GM12878 (cell line): ENCODE measurements at regions not wholly inside any gene's neighbourhood (a gene's known extent, or its start where the extent isn't known, plus 50 kb on each side); places are given as distances from the start of the nearest gene placed in this dataset.

ENCODE experiments used
- ATAC-seq: fragments of 200-7000 bp; cut with Tn5 transposase; 3 replicates; pipeline ENCODE4 v1.9.1; 2020; ENCODE audit warnings: mild to moderate bottlenecking, moderate library complexity
- BruUV-seq: library from RNA; stranded (reverse); fragments of 400-500 nt; replicated peaks from 2 replicates; lab custom pipeline; 2021; lab: Mats Ljungman, UMichigan
- CTCF ChIA-PET: fragments of 300-600 bp; sonication (Branson Sonifier 250); formaldehyde crosslinking; extraction: SDS; loops from one replicate; lab custom pipeline; 2021; ENCODE audit warnings: inconsistent platforms; lab: Yijun Ruan, JAX
- POLR2A ChIA-PET: fragments of 350-600 bp; formaldehyde crosslinking; extraction: SDS; loops from one replicate; lab custom pipeline; 2021; ENCODE audit warnings: inconsistent platforms; lab: Charles Lee
- RAD21 ChIA-PET: fragments of 300-600 bp; sonication (Branson Sonifier 250); formaldehyde crosslinking; loops from one replicate; lab custom pipeline; 2023; ENCODE audit warnings: antibody characterized with exemption; ENCODE audit not compliant: unreplicated experiment; lab: Charles Lee
- SMC1A ChIA-PET: fragments of 300-600 bp; sonication (Branson Sonifier 250); formaldehyde crosslinking; loops from one replicate; lab custom pipeline; 2023; ENCODE audit not compliant: unreplicated experiment, uncharacterized antibody; lab: Charles Lee
- DNase-seq: peaks from one replicate; pipeline ENCODE4 v3.0.0-alpha.2; 2011; ENCODE audit warnings: low read depth, low spot score
- FAIRE-seq: peaks from 3 replicates; lab custom pipeline; 2011; peaks lifted over from hg19 to GRCh38; lab: Jason Lieb, UNC
- H2AFZ ChIP-seq: 2 replicates; pipeline ENCODE4 v1.6.0; 2011; ENCODE audit warnings: low read depth, low read length, control low read depth; ENCODE audit not compliant: control insufficient read depth
- H3K27ac ChIP-seq: 2 replicates; pipeline ENCODE4 v1.5.1; 2011; ENCODE audit warnings: control low read depth; ENCODE audit not compliant: control insufficient read depth, insufficient read depth
- H3K27me3 ChIP-seq, 2 experiments: replicated peaks in 1 of 2; 2 replicates each; pipeline versions ENCODE4 v1.6.0 to v1.6.1; 2011; ENCODE audit warnings: low read length in 1 of 2; ENCODE audit not compliant: control insufficient read depth in 2 of 2, insufficient read depth in 2 of 2
- H3K36me3 ChIP-seq, 2 experiments: 2 replicates each; pipeline ENCODE4 v1.5.1; 2011; ENCODE audit warnings: low read length in 1 of 2; ENCODE audit not compliant: control insufficient read depth in 2 of 2, insufficient read depth in 2 of 2
- H3K4me1 ChIP-seq: 2 replicates; pipeline ENCODE4 v1.6.1; 2011; ENCODE audit warnings: mild to moderate bottlenecking, low read length, moderate library complexity, mixed read lengths; ENCODE audit not compliant: control insufficient read depth, insufficient read depth
- H3K4me2 ChIP-seq: 2 replicates; pipeline ENCODE4 v1.6.0; 2011; ENCODE audit warnings: control low read depth; ENCODE audit not compliant: control insufficient read depth, insufficient read depth
- H3K4me3 ChIP-seq: fragments of 200-600 bp; sonication (generic); 2 replicates; pipeline ENCODE4 v1.5.1; 2016
- H3K79me2 ChIP-seq: 2 replicates; pipeline ENCODE4 v1.6.0; 2011; ENCODE audit warnings: low read length; ENCODE audit not compliant: control insufficient read depth, insufficient read depth
- H3K9ac ChIP-seq: 2 replicates; pipeline ENCODE4 v1.8.0; 2011; ENCODE audit warnings: low read length, control low read depth, mixed read lengths; ENCODE audit not compliant: control insufficient read depth, insufficient read depth
- H3K9me3 ChIP-seq: replicated peaks from 3 replicates; pipeline ENCODE4 v1.5.1; 2011; ENCODE audit warnings: mild to moderate bottlenecking, low read length; ENCODE audit not compliant: control insufficient read depth, insufficient read depth
- H4K20me1 ChIP-seq: 2 replicates; pipeline ENCODE4 v1.6.0; 2011; ENCODE audit not compliant: control insufficient read depth, insufficient read depth
- BRCA1 ChIP-seq: IDR thresholded peaks from 2 replicates; pipeline ENCODE4 v1.6.1; 2011; ENCODE audit warnings: low read depth, low read length, improper control_type of control experiment
- CBX5 ChIP-seq: sonication (generic); IDR thresholded peaks from 2 replicates; pipeline ENCODE4 v1.6.1; 2016; ENCODE audit warnings: low read depth, moderate library complexity, mild to moderate bottlenecking, inconsistent platforms
- EP300 ChIP-seq, 2 experiments: fragments of 150-350 bp in 1 of 2; IDR thresholded peaks; 2 replicates each; pipeline ENCODE4 v1.6.1; 2011 to 2012; ENCODE audit warnings: low read depth in 2 of 2, low read length in 2 of 2, borderline replicate concordance in 1 of 2, improper control_type of control experiment in 1 of 2, inconsistent platforms in 1 of 2; ENCODE audit not compliant: control insufficient read depth in 1 of 2
- EZH2 ChIP-seq: IDR thresholded peaks from 2 replicates; pipeline ENCODE4 v1.6.1; 2012; ENCODE audit warnings: low read depth, mild to moderate bottlenecking, control low read depth, inconsistent platforms, low read length, borderline replicate concordance; ENCODE audit not compliant: control insufficient read depth
- FOXK2 ChIP-seq: fragments of 450-650 bp; IDR thresholded peaks from 2 replicates; pipeline ENCODE4 v1.6.1; 2017; ENCODE audit warnings: mild to moderate bottlenecking, moderate library complexity
- IKZF1 ChIP-seq: fragments of 450-650 bp; conservative IDR thresholded peaks from 2 replicates; pipeline ENCODE4 v1.6.1; 2017; ENCODE audit warnings: antibody characterized with exemption, mild to moderate bottlenecking
- MEF2B ChIP-seq: fragments of 450-650 bp; IDR thresholded peaks from 2 replicates; pipeline ENCODE4 v1.6.1; 2018; ENCODE audit warnings: mild to moderate bottlenecking, moderate library complexity; ENCODE audit not compliant: partially characterized antibody, poor library complexity, severe bottlenecking
- MTA3 ChIP-seq: IDR thresholded peaks from 2 replicates; pipeline ENCODE4 v1.6.1; 2012; ENCODE audit warnings: low read length, inconsistent platforms, borderline replicate concordance
- MXI1 ChIP-seq: fragments of 150-350 bp; IDR thresholded peaks from 2 replicates; pipeline ENCODE4 v1.6.1; 2011; ENCODE audit warnings: low read depth, mild to moderate bottlenecking, inconsistent platforms, low read length, improper control_type of control experiment
- MYB ChIP-seq: fragments of 150-350 bp; IDR thresholded peaks from 2 replicates; pipeline ENCODE4 v1.6.1; 2014; ENCODE audit warnings: mild to moderate bottlenecking, low read depth, low read length, borderline replicate concordance
- NBN ChIP-seq: fragments of 450-650 bp; IDR thresholded peaks from 2 replicates; pipeline ENCODE4 v1.6.1; 2016
- NFXL1 ChIP-seq: fragments of 450-650 bp; IDR thresholded peaks from 2 replicates; pipeline ENCODE4 v1.6.1; 2017; ENCODE audit warnings: antibody characterized with exemption, mild to moderate bottlenecking, borderline replicate concordance
- NFYB ChIP-seq: IDR thresholded peaks from 2 replicates; pipeline ENCODE4 v1.6.1; 2011; ENCODE audit warnings: low read depth, mild to moderate bottlenecking, low read length, improper control_type of control experiment, moderate library complexity; ENCODE audit not compliant: insufficient read depth
- NR2F1 ChIP-seq: fragments of 450-650 bp; conservative IDR thresholded peaks from 2 replicates; pipeline ENCODE4 v1.6.1; 2017; ENCODE audit warnings: mild to moderate bottlenecking
- PML ChIP-seq: IDR thresholded peaks from 2 replicates; pipeline ENCODE4 v1.6.1; 2012; ENCODE audit warnings: low read length, inconsistent platforms
- POLR2AphosphoS2 ChIP-seq: IDR thresholded peaks from 2 replicates; pipeline ENCODE4 v1.6.1; 2011; ENCODE audit warnings: low read depth, mild to moderate bottlenecking, low read length, improper control_type of control experiment, moderate library complexity
- SP1 ChIP-seq: IDR thresholded peaks from one replicate; pipeline ENCODE4 v1.6.1; 2011; ENCODE audit warnings: low read depth, low read length
- TCF12 ChIP-seq: IDR thresholded peaks from 2 replicates; pipeline ENCODE4 v1.6.1; 2011; ENCODE audit warnings: low read depth, mild to moderate bottlenecking, low read length
- USF2 ChIP-seq: IDR thresholded peaks from 2 replicates; pipeline ENCODE4 v1.6.1; 2011; ENCODE audit warnings: low read depth, low read length, improper control_type of control experiment, borderline replicate concordance
- YBX1 ChIP-seq: fragments of 450-650 bp; IDR thresholded peaks from 2 replicates; pipeline ENCODE4 v1.6.1; 2016; ENCODE audit warnings: antibody characterized with exemption
- ZSCAN29 ChIP-seq: fragments of 450-650 bp; IDR thresholded peaks from 2 replicates; pipeline ENCODE4 v1.6.1; 2017; ENCODE audit warnings: mild to moderate bottlenecking, moderate library complexity
- WGBS: methylation state at CpG from one replicate; pipeline ENCODE4 v1.1.6; 2016; ENCODE audit warnings: low lambda C conversion rate; ENCODE audit not compliant: insufficient replicate concordance, insufficient coverage; ENCODE audit errors: missing lambda C conversion rate; 5-methylcytosine and 5-hydroxymethylcytosine counted together
- in situ Hi-C: fragments of 300-500 bp; cut with MboI; formaldehyde crosslinking; loops from 9 replicates; pipeline ENCODE4 v1.14.3; 2018; ENCODE audit warnings: mixed read lengths
- intact Hi-C: fragments of 100-400 bp; cut with micrococcal nuclease; formaldehyde crosslinking; loops from one replicate; pipeline ENCODE4 v1.14.2; 2022; ENCODE audit not compliant: unreplicated experiment

GRCh38 chr18:24840640-24841039 lies 380.2 kb downstream of the HRH4 start:
- intact Hi-C loops, result no loop called here
- Histone ChIP-seq H2AFZ (no peak overlapping the region), H3K79me2 (no peaks in the 10 kb centered on the region), H4K20me1 (no peaks in the 10 kb centered on the region), H3K9me3 (no peaks in the 10 kb centered on the region), H3K27me3 (no peaks in the 10 kb centered on the region), H3K27ac (no peak overlapping the region), H3K4me2 (no peak overlapping the region), H3K4me1 (no peaks in the 10 kb centered on the region), H3K36me3 (no peaks in the 10 kb centered on the region), H3K9ac (no peak overlapping the region), H3K4me3 (no peak overlapping the region)
- no TSS peak for BruUV-seq
- ChIA-PET RAD21 (no interaction called here), POLR2A (no interaction called here), SMC1A (interaction anchor here (0.6 kb wide), 1 partner anchor 1095 kb away, joined by 3 read pairs; no protein-coding TSS in a partner anchor), CTCF (no interaction called here)
- FAIRE-seq (no peak), ATAC-seq (no peak), DNase-seq (no peak)
- TF ChIP-seq NR2F1 (no peak), EP300 (IDR thresholded peaks at IDR 0.05; ENCODE audit: borderline replicate concordance in 1 of 2, control insufficient read depth in 1 of 2, low read depth in 2 of 2, low read length in 2 of 2) (no peak)
- in situ Hi-C loops, result no loop called here
- 69% methylated on average over 6 of the region's 6 CpGs for WGBS

GRCh38 chr18:24841536-24841935 lies 381.1 kb downstream of the HRH4 start:
- Histone ChIP-seq H3K9me3 (no peaks in the 10 kb centered on the region), H3K4me2 (no peak overlapping the region), H3K27ac (no peak overlapping the region), H4K20me1 (no peaks in the 10 kb centered on the region), H3K27me3 (no peaks in the 10 kb centered on the region), H3K4me1 (no peaks in the 10 kb centered on the region), H3K9ac (no peak overlapping the region), H3K79me2 (no peaks in the 10 kb centered on the region), H3K36me3 (no peaks in the 10 kb centered on the region), H3K4me3 (no peak overlapping the region), H2AFZ (no peak overlapping the region)
- ChIA-PET SMC1A (interaction anchor here (0.6 kb wide), 1 partner anchor 1094 kb away, joined by 3 read pairs; no protein-coding TSS in a partner anchor), CTCF (no interaction called here), POLR2A (no interaction called here), RAD21 (no interaction called here)
- FAIRE-seq (no peak), ATAC-seq (no peak), DNase-seq (no peak)
- in situ Hi-C loops (no loop called here), intact Hi-C loops (no loop called here)
- no TSS peak for BruUV-seq
- 48% methylated on average over 8 of the region's 8 CpGs for WGBS
- TF ChIP-seq YBX1 (no peak), BRCA1 (no peak), POLR2AphosphoS2 (no peak), NBN (no peak), CBX5 (no peak), NFXL1 (no peak), MYB (no peak), MTA3 (no peak), MXI1 (no peak), SP1 (no peak), FOXK2 (no peak), USF2 (no peak), TCF12 (no peak), MEF2B (no peak), IKZF1 (no peak), PML (no peak), NFYB (no peak), ZSCAN29 (no peak), EZH2 (no peak)
